NCI-H1417 treated with DMSO at 0.1 percent for 48 hours (cell line): ENCODE measurements at regions not wholly inside any gene's neighbourhood (a gene's known extent, or its start where the extent isn't known, plus 50 kb on each side); places are given as distances from the start of the nearest gene placed in this dataset.

Experiments used
- DNase-seq: peaks from one replicate; lab custom pipeline; 2025; lab: John Stamatoyannopoulos, UW

DNA sequence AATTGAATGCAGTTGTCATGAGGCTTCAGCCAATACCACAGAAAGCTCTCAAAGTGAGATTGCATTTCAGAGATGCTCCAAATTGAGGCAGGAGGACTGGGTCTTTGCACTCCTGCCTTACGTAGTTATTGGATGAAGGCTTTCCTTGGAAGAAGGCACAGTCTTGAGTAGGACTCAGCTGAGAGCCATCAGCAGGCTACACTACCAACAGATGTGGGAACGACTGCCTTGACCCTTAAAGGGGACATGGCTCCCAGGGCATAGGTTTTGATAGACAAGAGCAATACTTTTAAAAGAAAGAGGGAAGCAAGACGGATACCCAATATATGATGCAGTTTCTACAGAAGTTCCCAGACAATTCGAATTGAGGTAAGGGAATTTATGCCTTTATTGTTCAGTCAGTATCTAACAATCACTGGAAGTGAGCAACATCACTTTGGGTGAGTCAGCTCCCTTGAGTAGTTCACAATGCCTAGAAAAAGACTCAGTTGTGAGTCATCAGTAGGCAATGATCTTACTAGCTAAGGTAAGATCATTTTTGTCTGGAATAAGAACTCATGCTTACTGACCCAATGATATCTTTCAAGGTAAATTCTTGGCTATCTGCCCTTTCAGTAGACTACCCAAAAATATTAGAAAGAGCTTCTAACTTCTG lies 390.8 kb downstream of the GJA1 start:
- no peak for DNase-seq

DNA sequence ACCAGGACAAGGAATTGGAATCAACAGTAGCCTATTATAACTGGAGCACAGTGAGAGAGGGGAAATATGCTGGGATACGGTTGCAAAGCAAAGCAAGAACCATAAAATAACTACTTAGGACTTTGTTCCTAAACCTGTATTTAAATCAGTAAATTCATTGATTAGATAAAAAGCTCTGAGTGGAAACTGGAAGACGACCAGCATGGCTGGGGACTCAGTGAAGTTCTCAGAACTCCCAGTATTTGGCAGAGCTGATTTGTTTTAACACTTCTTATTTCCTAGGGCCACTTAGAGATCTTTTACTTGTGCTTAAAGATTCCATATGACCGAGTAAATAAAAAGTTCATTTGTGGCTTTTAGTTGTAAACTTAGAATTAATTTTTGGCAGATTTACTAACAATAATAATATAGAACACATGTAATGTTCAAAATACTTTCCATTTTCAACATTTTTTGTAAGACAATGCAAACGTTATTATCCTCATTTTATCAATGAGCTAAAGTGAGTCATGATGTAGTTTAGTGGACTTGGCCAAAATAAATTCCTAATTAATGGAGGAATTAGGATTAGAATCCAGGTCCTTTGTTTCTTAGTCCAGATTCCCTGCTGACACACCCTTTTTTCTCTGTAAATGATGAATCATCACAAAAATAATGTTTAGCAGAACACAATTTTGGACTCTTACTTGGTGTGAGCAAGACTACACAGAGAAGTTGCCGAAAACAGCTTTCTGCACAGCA lies 392.9 kb downstream of the GJA1 start:
- DNase-seq = no peak

DNA sequence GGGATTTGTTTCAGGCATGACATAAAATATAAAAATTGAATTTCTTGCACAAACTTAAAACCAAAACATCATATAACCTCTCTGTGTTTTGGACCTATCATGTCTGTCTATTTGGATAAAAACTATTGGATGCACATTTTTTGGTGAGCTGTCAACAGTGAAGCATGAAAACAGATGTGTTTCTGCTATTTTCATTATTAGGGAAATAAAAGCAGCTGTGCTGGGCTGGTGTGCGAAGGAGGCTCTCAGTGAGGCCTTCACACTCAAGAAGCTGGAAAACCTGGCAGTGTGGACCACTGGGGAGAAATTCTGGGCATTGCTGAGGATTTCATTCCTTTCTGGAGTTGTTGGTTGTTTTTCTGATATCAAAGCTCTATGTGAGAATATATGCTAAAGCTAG lies 395.3 kb downstream of the GJA1 start:
- DNase-seq = no peak

DNA sequence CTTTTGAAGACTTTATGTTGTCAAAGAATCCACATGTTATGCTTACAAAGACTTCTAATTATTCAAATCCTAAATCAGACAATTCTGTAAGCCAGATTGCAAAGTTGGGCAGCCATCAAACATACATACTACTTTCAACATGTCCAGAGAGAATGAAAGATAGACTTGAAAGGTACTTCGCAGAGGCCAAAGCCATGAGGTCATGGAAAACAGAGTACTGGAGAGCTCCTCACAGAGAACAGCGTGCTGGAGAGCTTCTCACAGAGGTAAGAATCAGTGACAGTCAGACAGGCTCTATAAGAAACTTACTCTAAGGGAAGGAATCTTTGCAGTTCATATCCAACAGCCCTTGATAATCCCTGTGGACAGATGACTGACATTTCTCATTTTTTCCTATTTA lies 400.2 kb downstream of the GJA1 start:
- DNase-seq = no peak

DNA sequence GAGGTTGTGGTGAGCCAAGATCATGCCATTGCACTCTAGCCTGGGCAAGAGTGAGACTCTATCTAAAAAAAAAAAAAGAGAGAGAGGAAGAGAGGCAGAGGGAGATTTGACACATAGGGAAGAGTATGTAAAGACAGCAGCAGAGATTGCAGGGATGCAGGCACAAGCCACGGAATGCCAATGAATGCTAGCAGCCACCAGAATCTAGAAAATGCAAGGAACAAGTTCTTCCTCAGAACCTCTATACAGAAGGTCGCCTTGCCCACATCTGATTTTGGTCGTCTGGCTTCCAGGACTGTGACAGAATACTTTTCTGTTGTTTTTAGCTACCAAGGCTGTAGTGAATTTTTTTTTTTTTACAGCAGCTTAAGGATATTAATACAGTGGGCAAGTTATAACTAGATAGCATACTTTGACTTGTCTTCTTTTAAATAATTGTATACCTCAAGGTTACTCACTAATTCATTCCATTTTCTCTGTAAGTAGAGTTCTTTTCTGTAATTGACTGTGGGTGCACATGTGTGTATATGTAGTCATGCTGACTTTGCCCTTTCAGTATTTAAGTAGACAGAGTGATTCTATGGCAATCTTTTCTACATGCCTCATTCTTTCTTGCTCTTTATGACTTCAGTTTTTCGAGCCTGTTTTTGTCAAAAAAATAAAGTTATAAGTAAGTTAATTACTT lies 402.2 kb downstream of the GJA1 start:
- DNase-seq = no peak

DNA sequence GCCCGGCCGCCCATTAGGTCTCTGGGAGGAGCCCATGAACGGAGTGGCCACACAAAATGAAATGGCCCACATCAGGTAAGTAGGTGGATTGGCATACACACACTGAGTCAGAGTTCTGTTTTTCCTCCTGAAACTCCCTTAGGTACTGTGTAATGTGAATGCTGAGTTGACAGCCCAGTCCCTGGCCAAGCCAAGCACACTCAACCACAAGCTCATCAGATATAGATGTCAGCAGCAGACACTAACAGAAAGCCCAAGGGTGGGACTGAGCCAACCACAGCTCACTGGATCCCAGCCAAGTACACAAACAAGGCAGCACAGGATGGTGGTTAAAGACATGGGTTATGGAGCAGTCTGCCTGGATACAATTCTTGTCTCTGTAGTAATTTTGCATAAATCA lies 403.4 kb downstream of the GJA1 start:
- no peak for DNase-seq

DNA sequence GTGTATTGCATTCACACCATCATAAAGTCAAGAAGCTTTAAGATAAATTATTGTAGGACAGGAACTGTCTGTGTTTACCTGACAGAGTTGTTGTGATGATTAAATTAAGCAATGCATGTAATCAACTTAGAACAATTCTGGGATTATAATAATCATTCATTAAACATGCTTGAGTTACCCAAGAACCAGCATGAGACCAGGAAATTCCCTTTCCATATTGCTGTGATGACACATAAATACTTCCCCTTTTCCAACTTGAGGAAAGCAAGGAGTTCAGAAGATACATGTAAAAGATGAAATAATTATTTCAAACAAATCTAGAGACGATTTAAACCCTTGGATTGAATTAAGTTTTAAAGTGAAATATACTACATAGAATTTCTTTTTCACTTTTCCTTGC lies 404.4 kb downstream of the GJA1 start:
- DNase-seq = no peak

DNA sequence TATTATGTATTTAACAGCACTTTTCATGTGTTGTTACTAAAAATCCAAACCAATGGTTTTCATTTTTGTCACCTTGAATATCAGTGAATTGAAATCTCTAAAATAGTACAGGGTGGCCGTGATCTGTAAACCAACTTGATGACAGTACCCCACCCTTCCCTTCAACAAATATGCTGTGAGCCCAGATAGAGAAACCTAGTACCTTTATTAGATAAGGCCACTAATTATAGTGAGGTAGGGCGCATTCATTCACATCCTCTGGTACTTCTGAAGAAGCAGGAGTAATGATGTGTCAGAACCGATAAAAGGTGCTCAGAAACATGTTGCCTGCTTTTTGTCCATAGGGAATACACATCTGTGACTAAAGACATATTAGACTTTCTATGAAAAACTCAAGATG lies 409.5 kb downstream of the GJA1 start:
- no peak for DNase-seq

DNA sequence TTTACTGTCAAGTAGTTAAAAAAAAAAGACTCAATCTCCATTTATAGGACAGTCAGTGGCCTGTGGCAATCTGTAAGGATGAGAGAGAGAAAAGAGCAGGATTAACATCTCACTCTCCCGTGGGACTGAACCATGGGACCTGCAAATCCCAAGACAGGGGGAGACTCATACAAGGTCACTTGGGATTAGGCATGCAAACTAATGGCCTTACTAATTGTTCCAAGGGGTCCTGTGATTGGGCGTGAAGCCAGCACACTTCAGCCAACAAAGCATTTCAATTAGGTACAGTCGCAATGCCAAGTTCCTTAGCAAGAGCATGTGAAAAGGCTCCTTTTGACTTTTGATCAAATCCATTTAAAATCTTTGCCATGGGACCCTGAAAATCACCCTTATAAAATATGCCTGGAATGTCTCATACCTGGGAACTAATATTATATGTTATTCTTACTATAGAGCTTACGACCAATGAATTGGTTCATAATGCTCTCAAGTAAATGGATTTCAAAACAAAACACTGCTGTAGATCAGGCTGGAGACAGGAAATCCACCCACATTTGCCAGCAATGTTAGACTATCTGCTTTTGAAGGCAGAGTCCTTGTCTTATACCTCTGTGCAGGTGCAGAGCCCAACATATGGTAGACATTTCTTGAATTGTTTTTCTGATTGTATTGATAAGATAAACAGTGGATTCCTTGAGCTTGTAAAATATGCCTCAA lies 412.5 kb downstream of the GJA1 start:
- no peak for DNase-seq

DNA sequence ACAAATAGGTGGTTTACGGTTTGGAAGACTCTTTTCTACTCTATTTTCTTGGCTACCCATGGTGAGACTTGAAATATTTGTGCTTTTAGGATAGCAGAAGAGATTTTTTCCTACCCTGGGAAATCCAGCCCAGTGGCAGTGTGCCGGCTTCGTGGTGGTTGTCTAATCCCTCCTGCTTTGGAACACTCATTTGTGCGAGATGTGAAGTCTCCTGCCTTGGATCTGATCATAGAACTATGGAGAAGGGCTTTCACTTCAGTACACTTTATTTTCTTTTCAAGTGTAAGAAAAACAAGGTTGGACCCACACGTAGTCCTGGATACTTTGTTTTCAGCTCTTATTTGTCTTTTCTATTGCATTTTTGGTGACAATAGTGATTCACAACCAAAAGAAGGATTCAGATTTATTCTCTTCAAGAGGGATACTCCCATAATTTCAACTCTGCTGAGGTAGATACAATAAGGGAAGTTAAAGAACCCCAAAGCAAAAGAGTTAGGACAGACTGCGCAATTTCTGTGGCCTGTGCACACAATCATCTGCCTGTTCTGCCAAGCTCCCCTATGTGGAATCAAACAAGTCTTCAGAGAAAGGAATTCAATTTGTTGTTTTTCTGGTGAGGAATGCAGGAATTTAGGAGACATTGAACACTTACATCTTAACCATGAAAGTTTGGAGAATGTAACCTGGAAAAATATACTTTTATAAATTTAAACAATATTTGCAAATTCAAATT lies 413.2 kb downstream of the GJA1 start:
- DNase-seq = no peak

DNA sequence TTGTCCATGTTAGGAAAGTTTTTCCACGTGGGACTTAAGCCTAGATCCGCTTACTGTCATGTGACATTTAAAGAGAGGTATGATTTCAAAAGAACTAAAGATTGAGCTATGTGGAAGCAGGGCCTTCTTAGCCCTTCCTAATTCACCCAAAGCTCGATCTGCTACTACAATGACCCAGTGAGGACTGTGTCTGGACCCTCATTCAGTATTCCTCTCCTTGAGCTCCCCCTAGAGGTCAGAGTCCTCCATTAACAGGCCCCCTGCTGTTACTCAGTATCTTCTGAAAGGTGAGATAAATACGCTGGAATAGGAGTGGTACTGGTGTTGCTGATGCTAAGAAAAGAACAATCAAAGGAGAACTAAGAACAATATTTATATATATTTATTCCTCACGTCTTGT lies 414.0 kb downstream of the GJA1 start:
- no peak for DNase-seq

DNA sequence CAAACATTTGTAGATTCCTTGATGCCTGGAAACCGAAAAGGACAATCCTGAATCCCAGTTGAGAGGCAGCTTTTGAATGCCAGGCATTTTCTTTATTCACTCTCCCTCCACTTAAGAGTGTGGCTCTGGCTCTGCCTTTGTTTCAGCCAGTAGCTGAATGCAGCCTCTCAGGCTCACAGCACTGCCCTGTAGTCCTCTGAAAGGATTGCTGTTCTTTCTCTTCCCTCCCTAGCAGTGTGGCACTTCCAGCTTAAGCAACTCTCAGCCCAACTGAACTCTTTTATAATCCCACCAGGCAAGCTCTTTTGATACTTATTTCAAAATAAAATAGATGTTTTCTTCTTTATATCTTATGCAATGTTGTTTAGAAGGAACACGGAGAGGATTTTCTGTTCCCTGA lies 415.6 kb downstream of the GJA1 start:
- no peak for DNase-seq

DNA sequence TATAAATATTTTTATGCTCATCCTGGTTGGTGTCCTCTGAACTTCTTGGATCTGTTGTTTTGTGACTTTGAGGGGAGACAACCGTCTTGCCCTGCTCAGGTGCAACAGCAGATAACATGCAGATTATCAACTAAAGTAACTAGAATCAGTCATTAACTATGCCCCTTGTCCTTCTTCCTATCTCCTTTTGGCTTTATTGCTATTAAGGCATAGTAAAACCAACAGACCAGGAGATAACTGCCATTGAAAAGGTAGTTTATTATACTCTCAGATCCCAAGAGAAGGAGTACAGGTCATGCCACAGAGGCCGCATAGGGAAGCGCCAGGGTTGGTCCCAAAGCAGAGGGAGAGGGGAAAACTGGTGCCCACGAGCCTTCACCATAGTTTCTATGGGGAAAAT lies 418.2 kb downstream of the GJA1 start:
- no peak for DNase-seq

DNA sequence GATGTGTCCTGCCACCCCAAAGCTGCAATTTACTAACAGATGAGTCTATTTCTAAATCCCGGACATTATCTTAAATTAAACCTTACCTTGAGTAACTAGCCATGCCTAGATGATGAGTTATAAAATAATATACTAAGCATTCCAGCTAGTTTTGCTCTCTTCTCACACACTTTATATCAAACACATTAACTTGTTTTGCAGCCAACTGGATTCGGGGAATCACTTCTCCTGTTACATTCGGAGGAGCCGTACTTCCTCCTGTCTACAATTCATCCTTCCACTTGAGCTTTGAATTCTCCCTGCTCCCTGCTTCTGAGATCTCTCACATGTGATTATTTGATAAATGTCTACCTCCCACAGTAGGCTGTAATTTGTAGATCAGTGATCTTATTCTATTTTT lies 420.1 kb downstream of the GJA1 start:
- DNase-seq = no peak

DNA sequence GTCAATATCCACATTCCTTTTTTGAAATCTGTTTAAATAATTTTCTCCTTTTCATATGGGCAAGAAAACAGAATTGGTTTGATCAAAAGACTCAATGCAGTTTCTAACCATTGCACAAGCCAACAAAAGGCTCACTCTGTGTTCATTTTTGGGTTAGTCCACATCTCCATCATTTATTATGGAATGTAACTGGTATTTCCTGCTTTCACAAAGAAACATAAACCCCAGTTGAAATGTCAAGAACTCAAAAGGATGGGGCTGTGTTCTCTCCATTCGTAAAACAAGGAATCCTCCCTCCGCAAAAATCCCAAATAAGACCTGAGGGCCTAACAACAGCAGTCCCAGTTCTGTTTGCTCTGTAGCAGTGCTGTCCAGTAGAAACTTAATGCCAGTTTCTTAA lies 420.9 kb downstream of the GJA1 start:
- no peak for DNase-seq

DNA sequence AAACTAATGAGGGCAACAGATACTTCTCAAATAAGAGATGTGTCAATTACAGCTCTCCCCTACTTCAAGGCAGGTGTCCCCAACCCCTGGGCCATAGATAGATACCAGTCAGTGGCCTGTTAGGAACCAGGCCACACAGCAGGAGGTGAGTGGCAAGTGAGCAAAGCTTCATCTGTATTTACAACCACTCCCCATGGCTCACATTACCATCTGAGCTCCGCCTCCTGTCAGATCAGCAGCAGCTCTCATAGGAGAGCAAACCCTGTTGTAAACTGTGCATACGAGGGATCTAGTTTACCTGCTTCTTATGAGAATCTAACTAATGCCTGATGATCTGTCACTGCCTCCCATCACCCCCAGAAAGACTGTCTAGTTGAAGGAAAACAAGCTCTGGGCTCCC lies 422.1 kb downstream of the GJA1 start:
- DNase-seq = no peak

DNA sequence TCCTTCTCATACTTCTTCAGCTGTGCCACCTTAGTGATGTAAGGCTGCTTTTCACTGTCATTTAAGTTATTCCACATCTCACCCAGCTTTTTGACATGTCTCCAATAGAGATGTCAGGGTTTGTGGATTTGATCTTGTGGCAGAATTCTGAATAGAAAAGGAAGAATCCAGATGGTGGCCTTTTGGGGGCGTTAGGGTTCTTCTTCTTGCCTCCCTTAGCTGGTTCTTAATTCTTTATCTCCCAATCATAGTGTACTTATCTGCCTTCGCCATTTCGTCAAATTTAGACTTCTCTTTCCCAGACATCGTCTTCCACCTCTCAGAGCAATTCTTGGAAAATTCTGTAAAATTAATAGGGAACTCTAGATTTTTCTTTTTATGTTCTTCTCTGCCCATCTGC lies 422.9 kb downstream of the GJA1 start:
- no peak for DNase-seq

DNA sequence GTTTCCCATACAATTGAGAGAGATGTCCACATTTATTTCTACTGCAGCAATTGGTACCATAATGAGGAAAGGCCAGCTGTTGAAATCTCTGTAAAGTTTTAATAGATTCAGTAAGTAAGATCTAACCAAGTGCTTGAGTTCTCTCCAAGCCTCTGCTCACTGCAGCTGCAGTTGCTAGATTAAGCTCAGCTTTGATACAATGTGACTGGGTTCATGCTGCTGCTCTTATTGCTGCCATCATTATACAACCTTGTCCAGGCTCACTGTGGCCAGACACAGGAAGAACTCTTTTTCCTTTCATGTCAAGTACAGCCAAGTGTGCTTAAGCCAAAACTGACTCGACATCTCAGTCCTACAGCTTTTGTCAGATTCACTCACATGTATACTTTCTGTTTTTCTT lies 423.5 kb downstream of the GJA1 start:
- no peak for DNase-seq

DNA sequence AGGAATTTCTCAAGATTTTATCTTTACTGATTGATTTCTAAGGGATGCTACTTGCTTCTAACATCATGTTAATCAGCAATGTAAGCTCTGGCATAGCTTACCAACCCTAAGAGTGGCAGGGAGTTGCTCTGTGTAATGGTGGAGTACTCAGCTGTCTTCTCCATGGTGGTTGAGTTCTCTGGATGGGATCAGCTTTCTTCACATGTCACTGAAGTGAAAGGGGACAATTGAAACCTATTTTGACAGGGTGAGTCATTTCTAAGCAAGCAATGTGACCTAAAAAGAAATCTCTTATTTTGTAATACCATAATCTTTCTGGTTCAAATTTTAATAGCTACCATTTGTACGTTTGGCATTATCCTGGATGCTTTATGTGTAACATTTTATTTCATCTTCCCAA lies 430.4 kb downstream of the GJA1 start:
- DNase-seq = no peak

DNA sequence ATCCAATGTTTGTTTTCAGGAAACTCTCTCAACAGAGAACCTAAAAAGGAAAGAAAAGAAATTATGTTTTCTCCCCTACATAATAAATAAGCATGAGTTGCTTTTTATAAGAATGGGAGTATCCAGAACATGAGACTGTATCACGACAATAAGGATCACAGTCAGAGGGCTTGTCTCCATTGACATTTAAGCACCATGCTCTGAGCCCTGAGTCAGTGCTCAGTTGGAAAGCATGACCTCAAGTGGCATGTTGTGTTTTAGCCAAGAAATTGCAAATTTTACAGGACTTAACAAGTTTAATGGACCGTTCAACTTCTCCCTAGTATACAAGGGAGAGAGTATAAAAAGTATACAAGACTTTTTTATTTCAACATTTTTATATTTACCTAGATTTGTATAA lies 431.6 kb downstream of the GJA1 start:
- no peak for DNase-seq

DNA sequence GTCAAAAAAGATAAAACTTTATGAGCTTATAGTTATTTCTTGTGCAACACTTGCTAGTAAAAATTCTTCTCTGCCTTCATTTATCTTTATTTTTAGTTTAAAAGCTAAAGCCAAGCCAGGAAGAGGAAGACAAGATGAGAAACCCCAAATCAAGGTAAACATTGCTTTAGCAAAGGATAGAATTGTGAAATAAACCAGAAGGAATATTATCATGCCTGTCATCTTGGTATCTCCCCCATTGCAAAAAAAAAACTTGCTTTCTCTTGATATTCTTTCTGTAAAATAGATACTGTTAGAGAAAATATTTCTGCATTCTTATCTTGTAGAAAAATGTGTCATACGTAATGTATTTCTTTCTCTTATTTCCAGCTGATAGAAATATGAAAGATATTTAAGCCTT lies 432.8 kb downstream of the GJA1 start:
- DNase-seq = no peak

DNA sequence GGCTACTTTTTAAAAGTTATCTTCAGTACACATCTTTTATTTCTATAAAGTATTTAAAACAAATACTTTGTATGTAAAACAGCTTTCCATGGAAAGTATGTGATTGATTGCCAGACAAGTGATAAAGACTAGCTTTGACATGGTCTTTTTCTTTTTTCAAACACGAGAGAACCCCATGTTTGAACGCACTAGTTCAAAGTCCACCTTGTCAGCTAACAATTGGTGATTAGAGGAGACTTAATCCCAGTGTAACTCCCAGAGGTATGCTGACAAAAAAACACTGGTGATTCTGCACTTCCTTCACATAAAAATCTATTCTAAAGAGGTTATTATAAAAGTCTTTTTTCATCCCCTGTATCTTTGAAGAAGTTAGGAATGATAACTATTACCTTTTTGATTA lies 438.1 kb downstream of the GJA1 start:
- DNase-seq = no peak
